ENCODE measurements at regions not wholly inside any gene's neighbourhood (a gene's known extent, or its start where the extent isn't known, plus 50 kb on each side); places are given as distances from the start of the nearest gene placed in this dataset.

DNA sequence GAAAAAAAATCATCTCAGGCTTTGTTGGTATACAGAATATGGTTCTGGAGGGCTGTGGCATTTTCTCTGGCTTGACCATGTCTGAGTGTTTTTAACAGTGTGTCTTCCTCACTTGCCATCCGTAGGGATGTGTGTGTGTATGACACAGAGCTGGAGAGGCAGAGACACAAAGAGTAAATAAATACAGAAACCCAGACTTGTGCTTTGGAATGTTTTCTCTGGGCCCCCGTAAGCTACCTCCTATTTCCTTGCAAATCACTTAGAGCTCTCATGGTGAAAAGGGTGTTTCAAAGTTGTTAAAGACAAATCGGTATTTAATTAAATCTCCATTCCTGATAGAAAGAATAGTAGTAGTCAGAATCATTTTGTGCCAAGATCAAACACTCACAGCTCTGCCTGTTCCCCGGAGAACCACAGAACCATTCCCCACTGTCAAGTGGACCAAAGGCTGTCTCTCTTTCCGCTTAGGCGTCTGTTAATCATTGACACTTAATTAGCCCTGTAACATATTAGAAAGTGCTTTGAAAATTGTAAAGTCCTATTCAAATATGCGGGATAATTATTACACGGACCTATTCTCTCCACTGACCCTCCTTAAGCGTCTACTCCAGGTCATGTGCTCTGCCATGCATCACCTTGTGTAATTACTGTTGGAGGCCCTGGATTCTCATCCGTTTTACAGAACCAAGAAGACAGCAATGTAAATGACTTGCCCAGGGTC, 313.6 kb upstream of the TLE3 start:
- Histone ChIP-seq H3K27ac (ENCODE audit: low read depth, low read length) (no peak overlapping the region), H3K4me1 (ENCODE audit: control insufficient read depth in 2 of 2, insufficient read depth in 2 of 2, low read length in 2 of 2) (no peaks in the 10 kb centered on the region), H3K9me3 (ENCODE audit: control insufficient read depth in 2 of 3, low read length in 3 of 3) (no peaks in the 10 kb centered on the region), H3K36me3 (ENCODE audit: control insufficient read depth in 2 of 3, insufficient read depth in 3 of 3, low read length in 3 of 3) (no peaks in the 10 kb centered on the region), H3K4me3 (ENCODE audit: low read length) (no peak overlapping the region), H3K27me3 (ENCODE audit: control insufficient read depth in 2 of 2, insufficient read depth in 2 of 2, low read length in 2 of 2) (no peaks in the 10 kb centered on the region)
- DNase-seq (no peak), ATAC-seq (no peak)
- CTCF ChIA-PET: no interaction called here
- peaks cover 0 to 9% (median 0%) of the 10 kb centered on the region in 11 donors for H3K9me3 Mint-ChIP-seq
- H3K36me3 Mint-ChIP-seq: no peaks in the 10 kb centered on the region
- H3K4me1 Mint-ChIP-seq: peaks cover 0 to 4% (median 0%) of the 10 kb centered on the region in 7 donors
- POLR2A ChIA-PET: interaction anchor here (0.7 kb wide), 1 partner anchor 9 kb away, joined by 3 read pairs; no protein-coding TSS in a partner anchor
- H3K4me3 Mint-ChIP-seq: no peak overlapping the region
- H3K27ac Mint-ChIP-seq: no peak overlapping the region
- H3K27me3 Mint-ChIP-seq: peaks cover 0 to 39% (median 3%) of the 10 kb centered on the region in 5 donors
- intact Hi-C loops (cut with micrococcal nuclease): no loop called here

DNA sequence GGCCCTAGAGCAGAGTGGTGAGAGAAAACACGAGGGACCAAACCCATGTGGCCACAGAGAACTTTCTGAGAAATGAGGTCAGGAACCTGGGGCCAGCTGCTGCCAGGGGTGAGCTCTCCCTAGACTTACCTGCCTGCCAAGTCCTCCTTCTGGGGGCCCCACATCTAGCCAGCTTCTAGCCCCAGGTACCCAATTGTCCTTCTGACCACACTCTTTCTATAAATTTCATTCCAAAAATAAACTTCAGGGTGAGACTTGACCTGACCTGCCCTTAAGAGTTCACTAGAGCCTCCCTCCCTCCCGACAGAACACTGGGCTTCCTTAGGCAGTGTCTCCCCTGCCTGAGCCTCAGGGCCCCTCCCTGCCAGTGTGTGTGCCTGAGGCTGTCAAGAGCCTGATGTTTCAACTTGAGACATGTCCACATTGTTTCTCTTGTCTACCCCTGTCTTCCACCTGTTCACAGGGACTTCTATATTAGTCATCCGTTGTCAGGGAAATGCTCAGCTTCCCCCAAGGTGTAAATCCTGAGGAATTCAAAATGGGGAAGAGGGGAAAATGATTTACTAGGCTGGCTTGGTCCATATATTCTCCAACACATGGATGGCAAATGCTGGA, 312.8 kb upstream of the TLE3 start:
- Mint-ChIP-seq H3K9me3 (peaks cover 0 to 9% (median 0%) of the 10 kb centered on the region in 11 donors), H3K27me3 (peaks cover 0 to 39% (median 0%) of the 10 kb centered on the region in 5 donors), H3K4me1 (peaks cover 0 to 4% (median 0%) of the 10 kb centered on the region in 7 donors), H3K27ac (no peak overlapping the region), H3K36me3 (no peaks in the 10 kb centered on the region), H3K4me3 (no peak overlapping the region)
- ATAC-seq (no peak), DNase-seq (no peak)
- no peaks in the 10 kb centered on the region for H3K36me3 ChIP-seq (ENCODE audit: control insufficient read depth in 2 of 3, insufficient read depth in 3 of 3, low read length in 3 of 3)
- H3K9me3 ChIP-seq (ENCODE audit: control insufficient read depth in 2 of 3, low read length in 3 of 3): no peaks in the 10 kb centered on the region
- intact Hi-C loops (cut with micrococcal nuclease): no loop called here
- no peak overlapping the region for H3K4me3 ChIP-seq (ENCODE audit: low read length)
- POLR2A ChIA-PET: no interaction called here
- no peaks in the 10 kb centered on the region for H3K4me1 ChIP-seq (ENCODE audit: control insufficient read depth in 2 of 2, insufficient read depth in 2 of 2, low read length in 2 of 2)
- CTCF ChIA-PET: no interaction called here
- no peak overlapping the region for H3K27ac ChIP-seq (ENCODE audit: low read depth, low read length)
- no peaks in the 10 kb centered on the region for H3K27me3 ChIP-seq (ENCODE audit: control insufficient read depth in 2 of 2, insufficient read depth in 2 of 2, low read length in 2 of 2)

DNA sequence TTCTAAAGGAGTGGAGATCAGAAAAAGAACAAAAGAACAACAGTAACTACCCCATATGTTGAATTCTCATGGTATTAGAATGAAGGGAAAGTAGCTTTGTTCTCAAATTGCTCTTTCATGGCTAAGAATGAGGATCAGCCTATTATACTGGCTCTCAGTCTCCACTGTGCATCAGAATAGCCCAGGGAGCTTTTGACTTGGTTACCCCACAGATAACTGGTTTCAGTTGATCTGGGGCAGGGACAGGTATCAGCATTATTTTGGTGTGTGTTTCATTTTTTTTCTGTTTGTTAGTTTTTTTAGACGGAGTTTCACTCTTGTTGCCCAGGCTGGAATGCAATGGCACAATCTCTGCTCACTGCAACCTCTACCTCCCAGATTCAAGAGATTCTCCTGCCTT, 311.7 kb upstream of the TLE3 start:
- no peak overlapping the region for H3K4me3 ChIP-seq (ENCODE audit: low read length)
- Mint-ChIP-seq H3K4me3 (no peak overlapping the region), H3K36me3 (no peaks in the 10 kb centered on the region), H3K27me3 (peaks cover 0 to 40% (median 1%) of the 10 kb centered on the region in 5 donors), H3K27ac (no peak overlapping the region), H3K9me3 (peaks cover 0 to 9% (median 0%) of the 10 kb centered on the region in 11 donors), H3K4me1 (peaks cover 0 to 4% (median 0%) of the 10 kb centered on the region in 7 donors)
- CTCF ChIA-PET: no interaction called here
- ATAC-seq: no peak
- H3K9me3 ChIP-seq (ENCODE audit: control insufficient read depth in 2 of 3, low read length in 3 of 3): no peaks in the 10 kb centered on the region
- intact Hi-C loops (cut with micrococcal nuclease): no loop called here
- H3K4me1 ChIP-seq (ENCODE audit: control insufficient read depth in 2 of 2, insufficient read depth in 2 of 2, low read length in 2 of 2): no peaks in the 10 kb centered on the region
- H3K36me3 ChIP-seq (ENCODE audit: control insufficient read depth in 2 of 3, insufficient read depth in 3 of 3, low read length in 3 of 3): no peaks in the 10 kb centered on the region
- POLR2A ChIA-PET: interaction anchor here (0.5 kb wide), 1 partner anchor 111 kb away, joined by 3 read pairs; no protein-coding TSS in a partner anchor
- no peak overlapping the region for H3K27ac ChIP-seq (ENCODE audit: low read depth, low read length)
- H3K27me3 ChIP-seq (ENCODE audit: control insufficient read depth in 2 of 2, insufficient read depth in 2 of 2, low read length in 2 of 2): no peaks in the 10 kb centered on the region
- no peak for DNase-seq

DNA sequence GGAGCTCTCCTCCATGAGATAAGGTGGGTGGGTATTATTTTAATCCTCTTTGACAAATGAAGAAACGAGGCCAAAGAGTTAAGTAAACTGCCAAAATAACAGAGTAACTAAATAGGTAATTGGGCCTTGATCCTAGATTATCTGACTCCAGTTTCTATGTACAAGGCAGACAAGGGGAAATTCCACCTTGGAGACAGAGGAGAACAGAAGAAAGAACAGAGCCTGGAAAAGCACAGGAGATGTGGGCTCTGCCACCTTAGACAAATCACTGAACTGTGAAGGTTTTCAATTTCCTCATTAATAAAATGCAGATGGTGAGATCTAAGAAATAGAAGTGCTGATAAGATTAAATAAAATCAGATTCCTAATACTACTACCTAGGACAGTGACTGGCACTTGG, 310.2 kb upstream of the TLE3 start:
- POLR2A ChIA-PET: no interaction called here
- H3K4me3 ChIP-seq (ENCODE audit: low read length): no peak overlapping the region
- H3K4me1 ChIP-seq (ENCODE audit: control insufficient read depth in 2 of 2, insufficient read depth in 2 of 2, low read length in 2 of 2): no peaks in the 10 kb centered on the region
- CTCF ChIA-PET: no interaction called here
- H3K9me3 ChIP-seq (ENCODE audit: control insufficient read depth in 2 of 3, low read length in 3 of 3): no peaks in the 10 kb centered on the region
- H3K36me3 ChIP-seq (ENCODE audit: control insufficient read depth in 2 of 3, insufficient read depth in 3 of 3, low read length in 3 of 3): no peaks in the 10 kb centered on the region
- intact Hi-C loops (cut with micrococcal nuclease): no loop called here
- DNase-seq: no peak
- H3K4me1 Mint-ChIP-seq: no peaks in the 10 kb centered on the region
- no peak overlapping the region for H3K27ac Mint-ChIP-seq
- peaks cover 0 to 43% (median 4%) of the 10 kb centered on the region in 5 donors for H3K27me3 Mint-ChIP-seq
- no peak overlapping the region for H3K27ac ChIP-seq (ENCODE audit: low read depth, low read length)
- no peak overlapping the region for H3K4me3 Mint-ChIP-seq
- no peaks in the 10 kb centered on the region for H3K36me3 Mint-ChIP-seq
- no peaks in the 10 kb centered on the region for H3K27me3 ChIP-seq (ENCODE audit: control insufficient read depth in 2 of 2, insufficient read depth in 2 of 2, low read length in 2 of 2)
- peaks cover 0 to 9% (median 0%) of the 10 kb centered on the region in 11 donors for H3K9me3 Mint-ChIP-seq
- no peak for ATAC-seq

DNA sequence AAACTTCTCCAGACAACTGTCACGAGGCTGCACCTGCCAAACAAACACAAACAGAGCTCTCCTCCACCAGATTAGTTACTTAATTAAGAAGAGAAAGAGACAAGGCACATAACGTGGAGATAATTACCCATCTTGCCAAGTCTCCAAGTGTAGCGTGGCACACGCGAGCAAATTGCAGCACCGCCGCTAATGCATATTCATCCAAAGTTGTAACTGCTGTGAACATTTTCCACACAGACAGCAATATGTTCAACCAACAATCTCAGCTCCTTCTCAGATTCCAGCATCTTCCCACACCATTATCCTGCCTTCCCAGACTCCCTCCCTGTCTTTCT, 309.6 kb upstream of the TLE3 start:
- Histone ChIP-seq H3K9me3 (ENCODE audit: control insufficient read depth in 2 of 3, low read length in 3 of 3) (no peaks in the 10 kb centered on the region), H3K27ac (ENCODE audit: low read depth, low read length) (no peak overlapping the region), H3K4me3 (ENCODE audit: low read length) (no peak overlapping the region), H3K36me3 (ENCODE audit: control insufficient read depth in 2 of 3, insufficient read depth in 3 of 3, low read length in 3 of 3) (no peaks in the 10 kb centered on the region), H3K27me3 (ENCODE audit: control insufficient read depth in 2 of 2, insufficient read depth in 2 of 2, low read length in 2 of 2) (no peaks in the 10 kb centered on the region), H3K4me1 (ENCODE audit: control insufficient read depth in 2 of 2, insufficient read depth in 2 of 2, low read length in 2 of 2) (no peaks in the 10 kb centered on the region)
- ATAC-seq (no peak), DNase-seq (no peak)
- H3K27me3 Mint-ChIP-seq: peaks cover 0 to 47% (median 5%) of the 10 kb centered on the region in 5 donors
- H3K36me3 Mint-ChIP-seq: no peaks in the 10 kb centered on the region
- CTCF ChIA-PET: no interaction called here
- no peak overlapping the region for H3K4me3 Mint-ChIP-seq
- H3K9me3 Mint-ChIP-seq: peaks cover 0 to 9% (median 0%) of the 10 kb centered on the region in 11 donors
- H3K27ac Mint-ChIP-seq: no peak overlapping the region
- no peaks in the 10 kb centered on the region for H3K4me1 Mint-ChIP-seq
- intact Hi-C loops (cut with micrococcal nuclease): no loop called here
- POLR2A ChIA-PET: no interaction called here

DNA sequence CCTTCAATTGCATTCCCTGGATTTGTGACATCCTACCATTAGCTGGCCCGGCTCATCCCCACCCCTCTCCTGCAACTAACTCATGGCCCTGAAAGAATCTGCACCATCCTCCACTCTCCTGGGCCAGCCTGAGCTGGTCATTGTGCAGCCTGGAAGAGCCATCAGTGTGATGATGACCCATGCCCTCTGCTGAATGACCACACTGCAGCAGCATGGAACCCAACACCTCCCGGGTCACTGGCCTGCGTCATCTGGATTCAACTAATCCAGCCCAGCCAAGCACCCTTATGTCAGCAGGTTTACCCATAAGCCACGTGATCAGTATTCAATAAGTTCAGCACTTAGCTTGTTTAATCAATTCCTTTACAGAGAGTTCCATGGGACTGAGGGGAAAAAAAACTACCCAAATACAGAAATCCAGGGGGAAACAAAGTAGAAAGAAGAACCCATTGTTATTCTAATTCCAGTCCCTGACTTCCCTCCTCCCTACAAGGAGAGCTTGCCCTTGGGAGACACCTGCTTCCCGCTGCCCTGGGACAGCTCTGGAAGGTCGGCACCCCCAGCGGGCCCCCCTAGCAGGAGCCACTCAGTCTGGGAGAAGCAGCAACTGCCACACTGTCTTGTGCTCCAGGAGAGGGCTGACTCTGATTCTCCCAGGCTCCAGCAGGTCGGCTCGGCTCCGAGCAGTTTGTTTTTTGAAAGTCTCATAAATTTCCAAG, 309.1 kb upstream of the TLE3 start:
- CTCF ChIA-PET: no interaction called here
- DNase-seq: no peak
- POLR2A ChIA-PET: no interaction called here
- H3K36me3 ChIP-seq (ENCODE audit: control insufficient read depth in 2 of 3, insufficient read depth in 3 of 3, low read length in 3 of 3): no peaks in the 10 kb centered on the region
- H3K9me3 Mint-ChIP-seq: peaks cover 0 to 9% (median 0%) of the 10 kb centered on the region in 11 donors
- no peaks in the 10 kb centered on the region for H3K9me3 ChIP-seq (ENCODE audit: control insufficient read depth in 2 of 3, low read length in 3 of 3)
- H3K27me3 Mint-ChIP-seq: peaks cover 3 to 44% (median 5%) of the 10 kb centered on the region in 5 donors
- H3K4me3 Mint-ChIP-seq: no peak overlapping the region
- intact Hi-C loops (cut with micrococcal nuclease): no loop called here
- ATAC-seq: no peak
- H3K36me3 Mint-ChIP-seq: no peaks in the 10 kb centered on the region
- no peaks in the 10 kb centered on the region for H3K4me1 Mint-ChIP-seq
- no peaks in the 10 kb centered on the region for H3K4me1 ChIP-seq (ENCODE audit: control insufficient read depth in 2 of 2, insufficient read depth in 2 of 2, low read length in 2 of 2)
- H3K27ac Mint-ChIP-seq: no peak overlapping the region
- H3K27me3 ChIP-seq (ENCODE audit: control insufficient read depth in 2 of 2, insufficient read depth in 2 of 2, low read length in 2 of 2): no peaks in the 10 kb centered on the region
- H3K27ac ChIP-seq (ENCODE audit: low read depth, low read length): no peak overlapping the region
- no peak overlapping the region for H3K4me3 ChIP-seq (ENCODE audit: low read length)
